Spleen (tissue), 11 donors: ENCODE measurements at regions not wholly inside any gene's neighbourhood (a gene's known extent, or its start where the extent isn't known, plus 50 kb on each side); places are given as distances from the start of the nearest gene placed in this dataset.

Source experiments
- DNase-seq: peaks from one replicate; pipeline ENCODE4 v3.0.0-alpha.2; 2020
- H3K27ac ChIP-seq, 8 donors: fragments of 200-600 bp; sonication (generic) in 7 of 8; 1 replicate in 4 of 8; 2 replicates in 4 of 8; pipeline versions ENCODE4 v1.5.0 to v1.8.0; 2016 to 2021; ENCODE audit warnings: inconsistent platforms in 4 of 8, mild to moderate bottlenecking in 4 of 8, moderate library complexity in 1 of 8
- H3K27me3 ChIP-seq, 7 donors: fragments of 200-600 bp; sonication (generic) in 6 of 7; replicated peaks in 1 of 7; 1 replicate in 4 of 7; 2 replicates in 3 of 7; pipeline versions ENCODE4 v1.5.0 to v1.8.0; 2016 to 2021; ENCODE audit warnings: inconsistent platforms in 3 of 7, mild to moderate bottlenecking in 1 of 7
- H3K36me3 ChIP-seq, 6 donors: fragments of 200-600 bp; sonication (generic) in 5 of 6; 1 replicate in 4 of 6; 2 replicates in 2 of 6; pipeline versions ENCODE4 v1.5.0 to v1.8.0; 2016 to 2021; ENCODE audit warnings: inconsistent platforms in 2 of 6
- H3K4me1 ChIP-seq, 6 donors: fragments of 200-600 bp; sonication (generic) in 5 of 6; 1 replicate in 3 of 6; 2 replicates in 3 of 6; pipeline versions ENCODE4 v1.5.0 to v1.8.0; 2016 to 2021; ENCODE audit warnings: inconsistent platforms in 3 of 6
- H3K4me3 ChIP-seq, 8 donors: fragments of 200-600 bp; sonication (generic) in 7 of 8; 1 replicate in 4 of 8; 2 replicates in 4 of 8; pipeline versions ENCODE4 v1.5.0 to v1.8.0; 2016 to 2021; ENCODE audit warnings: inconsistent platforms in 4 of 8, mild to moderate bottlenecking in 4 of 8, moderate library complexity in 2 of 8
- H3K9me3 ChIP-seq, 8 donors: fragments of 200-600 bp; sonication (generic) in 7 of 8; 1 replicate in 4 of 8; 2 replicates in 4 of 8; pipeline versions ENCODE4 v1.5.0 to v1.8.0; 2016 to 2021; ENCODE audit warnings: inconsistent platforms in 4 of 8
- CTCF ChIP-seq, 11 experiments: fragments of 200-600 bp in 7 of 11; fragments of 450-650 bp in 4 of 11; sonication (generic) in 4 of 11; IDR thresholded peaks in 8 of 11; conservative IDR thresholded peaks in 3 of 11; 1 replicate in 7 of 11; 2 replicates in 4 of 11; pipeline versions ENCODE4 v1.4.0 to v1.8.0; 2016 to 2021; ENCODE audit warnings: antibody characterized with exemption in 11 of 11, inconsistent platforms in 4 of 11, mild to moderate bottlenecking in 1 of 11
- POLR2A ChIP-seq, 3 donors: fragments of 450-650 bp; IDR thresholded peaks; one replicate each; pipeline ENCODE4 v1.5.1; 2017; ENCODE audit warnings: antibody characterized with exemption in 3 of 3, mild to moderate bottlenecking in 1 of 3
- POLR2AphosphoS5 ChIP-seq, 3 donors: sonication (generic); formaldehyde crosslinking; IDR thresholded peaks; one replicate each; pipeline ENCODE4 v1.5.1; 2017; ENCODE audit warnings: antibody characterized with exemption in 3 of 3
- WGBS, 5 donors: extraction: QIAGEN DNeasy Blood & Tissue Kit in 3 of 5; methylation state at CpG; one replicate each; pipeline versions ENCODE4 v1.1.5 to v1.1.7; 2013 to 2018; 5-methylcytosine and 5-hydroxymethylcytosine counted together
- intact Hi-C: fragments of 100-400 bp; cut with DNase I; formaldehyde crosslinking; loops from one replicate; pipeline ENCODE4 v1.15.0; 2023; ENCODE audit warnings: low total_unique reads
- donor health status: healthy with polysubstance abuse.
- donor health status: DM: no; HTN: no; CAD: no; lungs with moderate emphysema.
- donor health status: DM: no; HTN: no; CAD: no.
- donor health status: Bipolar disorder and iron deficiency.
- donor health status: healthy.
- donor health status: DM: no; HTN: no; CAD: no.
- donor health status: DM: yes; HTN: yes; CAD: no.

- Histone ChIP-seq H3K27me3 (no peaks in the 10 kb centered on the region), H3K4me3 (no peak overlapping the region), H3K4me1 (no peaks in the 10 kb centered on the region), H3K36me3 (no peaks in the 10 kb centered on the region), H3K27ac (no peak overlapping the region), H3K9me3 (peaks cover 0 to 19% (median 8%) of the 10 kb centered on the region in 8 donors)
- intact Hi-C loops: no loop called here
- 70 to 87% (median 78%) methylated on average over 2 of the region's 2 CpGs for WGBS, 5 donors
- DNase-seq: no peak
- TF ChIP-seq CTCF (IDR thresholded peaks at IDR 0.05 in 8 of 11, conservative IDR thresholded peaks at IDR 0.05 in 3 of 11) (no peak), POLR2AphosphoS5 (IDR thresholded peaks at IDR 0.05) (no peak)
These were observed 123.2 kb upstream of the BMP5 start for GRCh38 chr6:55998576-55998975.

- no peaks in the 10 kb centered on the region for H3K36me3 ChIP-seq
- TF ChIP-seq POLR2A (IDR thresholded peaks at IDR 0.05): no peak
- no peak for TF ChIP-seq CTCF (IDR thresholded peaks at IDR 0.05 in 8 of 11, conservative IDR thresholded peaks at IDR 0.05 in 3 of 11)
- WGBS, 5 donors: 74 to 81% (median 78%) methylated on average over 3 of the region's 3 CpGs
- H3K9me3 ChIP-seq: peaks cover 0 to 29% (median 16%) of the 10 kb centered on the region in 8 donors
- no peak overlapping the region for H3K4me3 ChIP-seq
- intact Hi-C loops: no loop called here
- no peak for DNase-seq
- H3K27ac ChIP-seq: no peak overlapping the region
- no peaks in the 10 kb centered on the region for H3K4me1 ChIP-seq
- H3K27me3 ChIP-seq: no peaks in the 10 kb centered on the region
These were observed 122.0 kb upstream of the BMP5 start for GRCh38 chr6:55997223-55997874.

GRCh38 chr6:55994531-55994930 is 119.1 kb upstream of the BMP5 start:
- WGBS, 5 donors: 39 to 44% (median 43%) methylated on average over 3 of the region's 3 CpGs
- no peak for DNase-seq
- Histone ChIP-seq H3K4me3 (no peak overlapping the region), H3K9me3 (peaks cover 0 to 29% (median 16%) of the 10 kb centered on the region in 8 donors), H3K27ac (no peak overlapping the region), H3K4me1 (no peaks in the 10 kb centered on the region), H3K36me3 (no peaks in the 10 kb centered on the region), H3K27me3 (no peaks in the 10 kb centered on the region)
- TF ChIP-seq CTCF (IDR thresholded peaks at IDR 0.05 in 8 of 11, conservative IDR thresholded peaks at IDR 0.05 in 3 of 11) (no peak), POLR2AphosphoS5 (IDR thresholded peaks at IDR 0.05) (no peak), POLR2A (IDR thresholded peaks at IDR 0.05) (no peak)
- intact Hi-C loops: no loop called here

- no peak overlapping the region for H3K27ac ChIP-seq
- H3K27me3 ChIP-seq: no peaks in the 10 kb centered on the region
- no peak for DNase-seq
- no peak overlapping the region for H3K4me3 ChIP-seq
- H3K36me3 ChIP-seq: no peaks in the 10 kb centered on the region
- intact Hi-C loops: no loop called here
- H3K9me3 ChIP-seq: peaks cover 0 to 29% (median 16%) of the 10 kb centered on the region in 8 donors
- H3K4me1 ChIP-seq: no peaks in the 10 kb centered on the region
- TF ChIP-seq POLR2A (IDR thresholded peaks at IDR 0.05): no peak
- WGBS, 5 donors: 72 to 89% (median 79%) methylated on average over 2 of the region's 2 CpGs
These were observed 118.0 kb upstream of the BMP5 start for GRCh38 chr6:55993418-55993817.

- no peak overlapping the region for H3K27ac ChIP-seq
- H3K9me3 ChIP-seq: peaks cover 0 to 29% (median 16%) of the 10 kb centered on the region in 8 donors
- DNase-seq: no peak
- H3K4me1 ChIP-seq: no peaks in the 10 kb centered on the region
- no peak overlapping the region for H3K4me3 ChIP-seq
- TF ChIP-seq POLR2AphosphoS5 (IDR thresholded peaks at IDR 0.05): no peak
- no peak for TF ChIP-seq POLR2A (IDR thresholded peaks at IDR 0.05)
- no peak for TF ChIP-seq CTCF (IDR thresholded peaks at IDR 0.05 in 8 of 11, conservative IDR thresholded peaks at IDR 0.05 in 3 of 11)
- intact Hi-C loops: no loop called here
- no peaks in the 10 kb centered on the region for H3K36me3 ChIP-seq
- no peaks in the 10 kb centered on the region for H3K27me3 ChIP-seq
These were observed 117.2 kb upstream of the BMP5 start for GRCh38 chr6:55992546-55992945.
